Hepatocyte (in vitro differentiated cells): ENCODE measurements at regions not wholly inside any gene's neighbourhood (a gene's known extent, or its start where the extent isn't known, plus 50 kb on each side); places are given as distances from the start of the nearest gene placed in this dataset.
A peak's percentile ranks its signal among the peaks of the same experiment; 100 is the strongest.

ENCODE experiments used
- DNase-seq: peaks from one replicate; pipeline ENCODE4 v3.0.0-alpha.2; 2016; ENCODE audit warnings: low spot score
- H2AFZ ChIP-seq: fragments of 200-600 bp; sonication (generic); 2 replicates; pipeline ENCODE4 v1.6.0; 2016; ENCODE audit warnings: antibody characterized with exemption, mild to moderate bottlenecking
- H3K27ac ChIP-seq: fragments of 200-600 bp; sonication (generic); 2 replicates; pipeline ENCODE4 v1.5.1; 2016; ENCODE audit warnings: mild to moderate bottlenecking
- H3K27me3 ChIP-seq: fragments of 200-600 bp; sonication (generic); 2 replicates; pipeline ENCODE4 v1.6.1; 2016
- H3K36me3 ChIP-seq: fragments of 200-600 bp; sonication (generic); replicated peaks from 2 replicates; pipeline ENCODE4 v1.5.1; 2016; ENCODE audit warnings: low read depth; ENCODE audit not compliant: insufficient read depth
- H3K4me1 ChIP-seq: fragments of 200-600 bp; sonication (generic); 2 replicates; pipeline ENCODE4 v1.5.1; 2016; ENCODE audit warnings: mild to moderate bottlenecking, moderate library complexity; ENCODE audit not compliant: insufficient read depth
- H3K4me2 ChIP-seq: fragments of 200-600 bp; sonication (generic); 2 replicates; pipeline ENCODE4 v1.6.0; 2016
- H3K4me3 ChIP-seq: fragments of 200-600 bp; sonication (generic); 2 replicates; pipeline ENCODE4 v1.5.1; 2016; ENCODE audit warnings: mild to moderate bottlenecking
- H3K79me2 ChIP-seq: fragments of 200-600 bp; sonication (generic); 2 replicates; pipeline ENCODE4 v1.6.0; 2017; ENCODE audit warnings: mild to moderate bottlenecking
- H3K9me2 ChIP-seq: fragments of 200-600 bp; sonication (generic); replicated peaks from 2 replicates; pipeline ENCODE4 v1.6.0; 2017; ENCODE audit warnings: mild to moderate bottlenecking; ENCODE audit not compliant: insufficient read depth
- H3K9me3 ChIP-seq: fragments of 200-600 bp; sonication (generic); 2 replicates; pipeline ENCODE4 v1.5.1; 2016; ENCODE audit warnings: low read depth, mild to moderate bottlenecking
- H4K20me1 ChIP-seq: fragments of 200-600 bp; sonication (generic); 2 replicates; pipeline ENCODE4 v1.6.0; 2016; ENCODE audit warnings: mild to moderate bottlenecking; ENCODE audit not compliant: insufficient read depth, poor library complexity, severe bottlenecking
- CTCF ChIP-seq: fragments of 200-600 bp; sonication (generic); IDR thresholded peaks from 2 replicates; pipeline ENCODE4 v1.5.1; 2016; ENCODE audit warnings: antibody characterized with exemption, mild to moderate bottlenecking; ENCODE audit not compliant: poor library complexity
- EZH2 ChIP-seq: fragments of 200-600 bp; sonication (generic); IDR thresholded peaks from 2 replicates; pipeline ENCODE4 v1.6.1; 2016; ENCODE audit warnings: antibody characterized with exemption, mild to moderate bottlenecking, borderline replicate concordance
- EZH2phosphoT487 ChIP-seq: fragments of 200-600 bp; sonication (generic); IDR thresholded peaks from one replicate; pipeline ENCODE4 v1.6.1; 2018; ENCODE audit warnings: antibody characterized with exemption, mild to moderate bottlenecking, low read depth, moderate library complexity; ENCODE audit not compliant: unreplicated experiment, severe bottlenecking
- WGBS: methylation state at CpG from one replicate; pipeline ENCODE4 v1.1.6; 2016; ENCODE audit warnings: low lambda C conversion rate; ENCODE audit errors: missing lambda C conversion rate; 5-methylcytosine and 5-hydroxymethylcytosine counted together

GRCh38 chr6:51533962-51534361, 553.5 kb downstream of the PKHD1 start:
- no peaks in the 10 kb centered on the region for H3K79me2 ChIP-seq
- no peak overlapping the region for H3K27ac ChIP-seq
- 83% methylated on average over 3 of the region's 3 CpGs for WGBS

GRCh38 chr6:51535327-51535726, 552.1 kb downstream of the PKHD1 start:
- 36% methylated on average over 1 of the region's 1 CpG for whole genome bisulfite sequencing
- H3K27me3 ChIP-seq: peaks cover 2% of the 10 kb centered on the region

More at GRCh38 chr6:51533962-51534361, 553.5 kb downstream of the PKHD1 start:
- Histone ChIP-seq H3K4me2 (no peak overlapping the region), H2AFZ (no peak overlapping the region), H3K4me3 (no peak overlapping the region), H4K20me1 (no peaks in the 10 kb centered on the region), H3K4me1 (no peaks in the 10 kb centered on the region), H3K9me3 (no peaks in the 10 kb centered on the region), H3K36me3 (no peaks in the 10 kb centered on the region), H3K9me2 (no peaks in the 10 kb centered on the region), H3K27me3 (no peaks in the 10 kb centered on the region)
- no peak for TF ChIP-seq EZH2phosphoT487
- no peak for TF ChIP-seq EZH2
- no peak for TF ChIP-seq CTCF
- DNase-seq: no peak

DNA sequence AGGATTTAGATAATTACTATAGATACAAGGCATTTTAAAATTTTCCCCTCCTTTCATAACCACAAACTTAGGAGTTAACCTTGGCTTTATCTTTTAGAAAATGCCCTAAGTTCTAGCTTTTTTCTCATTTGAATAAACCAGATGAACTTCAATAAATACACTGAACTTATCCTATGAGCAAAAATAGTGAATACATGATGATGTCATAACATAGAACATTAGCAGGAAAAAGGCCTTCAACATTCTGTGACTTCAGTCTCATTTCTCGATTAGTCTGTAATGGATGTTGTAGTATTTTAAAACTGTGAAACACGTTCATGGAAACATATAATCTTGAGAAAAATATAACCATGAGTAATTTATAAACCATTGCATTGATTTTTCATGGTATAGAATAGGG, 550.7 kb downstream of the PKHD1 start:
- Histone ChIP-seq H3K9me2 (no peaks in the 10 kb centered on the region), H3K27me3 (peaks cover 6% of the 10 kb centered on the region), H3K9me3 (no peaks in the 10 kb centered on the region), H3K4me1 (no peaks in the 10 kb centered on the region), H3K4me2 (no peak overlapping the region), H3K36me3 (no peaks in the 10 kb centered on the region), H2AFZ (no peak overlapping the region), H4K20me1 (no peaks in the 10 kb centered on the region), H3K4me3 (no peak overlapping the region), H3K79me2 (no peaks in the 10 kb centered on the region), H3K27ac (no peak overlapping the region)
- no peak for TF ChIP-seq EZH2phosphoT487
- TF ChIP-seq EZH2: no peak
- TF ChIP-seq CTCF: no peak
- DNase-seq: no peak
- WGBS: 86% methylated on average over 2 of the region's 2 CpGs

More at GRCh38 chr6:51535327-51535726, 552.1 kb downstream of the PKHD1 start:
- Histone ChIP-seq H3K9me2 (no peaks in the 10 kb centered on the region), H3K36me3 (no peaks in the 10 kb centered on the region), H3K79me2 (no peaks in the 10 kb centered on the region), H3K9me3 (no peaks in the 10 kb centered on the region), H2AFZ (no peak overlapping the region), H3K4me2 (no peak overlapping the region), H4K20me1 (no peaks in the 10 kb centered on the region), H3K27ac (no peak overlapping the region), H3K4me3 (no peak overlapping the region), H3K4me1 (no peaks in the 10 kb centered on the region)
- no peak for DNase-seq
- TF ChIP-seq EZH2 (no peak), EZH2phosphoT487 (no peak), CTCF (no peak)

- no peaks in the 10 kb centered on the region for H3K9me2 ChIP-seq
- H3K27me3 ChIP-seq: peaks cover 6% of the 10 kb centered on the region
- H4K20me1 ChIP-seq: no peaks in the 10 kb centered on the region
- H3K4me2 ChIP-seq: no peak overlapping the region
- H3K79me2 ChIP-seq: no peaks in the 10 kb centered on the region
- no peaks in the 10 kb centered on the region for H3K36me3 ChIP-seq
- H3K4me1 ChIP-seq: no peaks in the 10 kb centered on the region
- WGBS: 63% methylated on average over 7 of the region's 7 CpGs
- H3K27ac ChIP-seq: no peak overlapping the region
- no peak overlapping the region for H2AFZ ChIP-seq
- no peak overlapping the region for H3K4me3 ChIP-seq
- H3K9me3 ChIP-seq: no peaks in the 10 kb centered on the region
- DNase-seq: peak; percentile 17
- TF ChIP-seq CTCF (peak; percentile 43), EZH2 (no peak), EZH2phosphoT487 (no peak)
Observed at GRCh38 chr6:51541847-51542246, 545.6 kb downstream of the PKHD1 start.
